MM.1S (cell line): ENCODE measurements at regions not wholly inside any gene's neighbourhood (a gene's known extent, or its start where the extent isn't known, plus 50 kb on each side); places are given as distances from the start of the nearest gene placed in this dataset.

ENCODE experiments used
- DNase-seq: peaks from one replicate; pipeline ENCODE4 v3.0.0-alpha.2; 2015
- H2AFZ ChIP-seq: fragments of 300-600 bp; sonication (generic); 2 replicates; pipeline ENCODE4 v1.6.0; 2016; ENCODE audit warnings: antibody characterized with exemption, low read length
- H3F3A ChIP-seq: fragments of 300-600 bp; sonication (generic); 2 replicates; pipeline ENCODE4 v1.6.1; 2016; ENCODE audit warnings: mild to moderate bottlenecking, antibody characterized with exemption, low read length, moderate library complexity, mixed read lengths; ENCODE audit not compliant: insufficient read depth
- H3K27ac ChIP-seq: fragments of 300-600 bp; sonication (generic); 2 replicates; pipeline ENCODE4 v1.5.1; 2016; ENCODE audit warnings: mild to moderate bottlenecking, low read length
- H3K27me3 ChIP-seq: fragments of 300-600 bp; sonication (generic); replicated peaks from 2 replicates; pipeline ENCODE4 v1.6.0; 2016; ENCODE audit warnings: low read length; ENCODE audit not compliant: insufficient read depth
- H3K36me3 ChIP-seq: fragments of 300-600 bp; sonication (generic); replicated peaks from 2 replicates; pipeline ENCODE4 v1.6.1; 2016; ENCODE audit warnings: mild to moderate bottlenecking, low read length, mixed read lengths; ENCODE audit not compliant: insufficient read depth
- H3K4me1 ChIP-seq: fragments of 300-600 bp; sonication (generic); 2 replicates; pipeline ENCODE4 v1.6.1; 2016; ENCODE audit warnings: low read length, mixed read lengths
- H3K4me2 ChIP-seq: fragments of 300-600 bp; sonication (generic); 2 replicates; pipeline ENCODE4 v1.6.0; 2016; ENCODE audit warnings: low read depth, low read length
- H3K4me3 ChIP-seq: fragments of 300-600 bp; sonication (generic); 2 replicates; pipeline ENCODE4 v1.5.1; 2016; ENCODE audit warnings: low read length, mixed read lengths
- H3K79me2 ChIP-seq: fragments of 300-600 bp; sonication (generic); 2 replicates; pipeline ENCODE4 v1.6.1; 2016; ENCODE audit warnings: mixed run types, low read length, mixed read lengths
- H3K9ac ChIP-seq: fragments of 300-600 bp; sonication (generic); 2 replicates; pipeline ENCODE4 v1.6.1; 2016; ENCODE audit warnings: low read length, mixed read lengths
- H3K9me2 ChIP-seq: fragments of 300-600 bp; sonication (generic); replicated peaks from 2 replicates; pipeline ENCODE4 v1.6.1; 2016; ENCODE audit warnings: mild to moderate bottlenecking, low read length, mixed read lengths; ENCODE audit not compliant: insufficient read depth
- H3K9me3 ChIP-seq: fragments of 300-600 bp; sonication (generic); replicated peaks from 2 replicates; pipeline ENCODE4 v1.6.1; 2016; ENCODE audit warnings: mild to moderate bottlenecking, low read length, mixed read lengths; ENCODE audit not compliant: insufficient read depth
- H4K20me1 ChIP-seq: fragments of 300-600 bp; sonication (generic); 2 replicates; pipeline ENCODE4 v1.6.1; 2016; ENCODE audit warnings: mild to moderate bottlenecking, low read length, moderate library complexity, mixed read lengths; ENCODE audit not compliant: insufficient read depth
- EZH2 ChIP-seq: fragments of 300-600 bp; sonication (generic); optimal IDR thresholded peaks from 2 replicates; pipeline ENCODE3; 2017; ENCODE audit warnings: low read depth, mild to moderate bottlenecking, antibody characterized with exemption, low read length, mixed read lengths
- EZH2phosphoT487 ChIP-seq: fragments of 300-600 bp; sonication (generic); IDR thresholded peaks from 2 replicates; pipeline ENCODE4 v1.6.1; 2018; ENCODE audit warnings: antibody characterized with exemption, low read length
- TF ChIP-seq, protein P1 (sequence below): fragments of 300-600 bp; sonication (generic); IDR thresholded peaks from 2 replicates; pipeline ENCODE4 v1.5.1; 2016; ENCODE audit warnings: antibody characterized with exemption, low read length, mixed read lengths

DNA sequence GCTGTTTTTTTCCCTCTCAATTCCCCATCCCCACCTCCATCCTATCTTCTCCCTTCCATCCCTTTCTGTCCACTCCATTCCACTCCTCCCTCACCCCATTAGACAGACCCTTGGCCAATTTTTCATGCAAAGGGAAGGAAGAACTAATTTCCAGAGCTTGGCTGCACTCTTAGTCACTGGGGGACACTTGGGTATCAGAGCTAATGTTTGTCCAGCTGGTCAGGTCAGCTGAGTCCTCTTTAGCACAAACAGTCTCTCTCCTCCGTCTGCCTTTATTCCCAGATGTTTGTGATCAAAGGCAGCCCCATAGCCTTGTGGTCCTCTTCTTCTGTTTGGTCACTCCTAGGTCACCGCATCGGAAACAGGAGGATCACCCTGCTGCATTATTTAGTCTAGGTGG, 148.5 kb downstream of the NMUR2 start:
- H3K36me3 ChIP-seq = no peaks in the 10 kb centered on the region
- H3K79me2 ChIP-seq = no peaks in the 10 kb centered on the region
- no peak overlapping the region for H3K4me2 ChIP-seq
- no peak overlapping the region for H3K4me3 ChIP-seq
- no peaks in the 10 kb centered on the region for H4K20me1 ChIP-seq
- no peaks in the 10 kb centered on the region for H3K9me2 ChIP-seq
- no peak for DNase-seq
- no peaks in the 10 kb centered on the region for H3K27me3 ChIP-seq
- H3K9ac ChIP-seq = no peak overlapping the region
- no peaks in the 10 kb centered on the region for H3F3A ChIP-seq
- H3K4me1 ChIP-seq = no peaks in the 10 kb centered on the region
- no peak overlapping the region for H3K27ac ChIP-seq
- no peak overlapping the region for H2AFZ ChIP-seq
- no peaks in the 10 kb centered on the region for H3K9me3 ChIP-seq
- no peak for TF ChIP-seq EZH2
- TF ChIP-seq, protein P1, sequence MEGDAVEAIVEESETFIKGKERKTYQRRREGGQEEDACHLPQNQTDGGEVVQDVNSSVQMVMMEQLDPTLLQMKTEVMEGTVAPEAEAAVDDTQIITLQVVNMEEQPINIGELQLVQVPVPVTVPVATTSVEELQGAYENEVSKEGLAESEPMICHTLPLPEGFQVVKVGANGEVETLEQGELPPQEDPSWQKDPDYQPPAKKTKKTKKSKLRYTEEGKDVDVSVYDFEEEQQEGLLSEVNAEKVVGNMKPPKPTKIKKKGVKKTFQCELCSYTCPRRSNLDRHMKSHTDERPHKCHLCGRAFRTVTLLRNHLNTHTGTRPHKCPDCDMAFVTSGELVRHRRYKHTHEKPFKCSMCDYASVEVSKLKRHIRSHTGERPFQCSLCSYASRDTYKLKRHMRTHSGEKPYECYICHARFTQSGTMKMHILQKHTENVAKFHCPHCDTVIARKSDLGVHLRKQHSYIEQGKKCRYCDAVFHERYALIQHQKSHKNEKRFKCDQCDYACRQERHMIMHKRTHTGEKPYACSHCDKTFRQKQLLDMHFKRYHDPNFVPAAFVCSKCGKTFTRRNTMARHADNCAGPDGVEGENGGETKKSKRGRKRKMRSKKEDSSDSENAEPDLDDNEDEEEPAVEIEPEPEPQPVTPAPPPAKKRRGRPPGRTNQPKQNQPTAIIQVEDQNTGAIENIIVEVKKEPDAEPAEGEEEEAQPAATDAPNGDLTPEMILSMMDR = no peak

DNA sequence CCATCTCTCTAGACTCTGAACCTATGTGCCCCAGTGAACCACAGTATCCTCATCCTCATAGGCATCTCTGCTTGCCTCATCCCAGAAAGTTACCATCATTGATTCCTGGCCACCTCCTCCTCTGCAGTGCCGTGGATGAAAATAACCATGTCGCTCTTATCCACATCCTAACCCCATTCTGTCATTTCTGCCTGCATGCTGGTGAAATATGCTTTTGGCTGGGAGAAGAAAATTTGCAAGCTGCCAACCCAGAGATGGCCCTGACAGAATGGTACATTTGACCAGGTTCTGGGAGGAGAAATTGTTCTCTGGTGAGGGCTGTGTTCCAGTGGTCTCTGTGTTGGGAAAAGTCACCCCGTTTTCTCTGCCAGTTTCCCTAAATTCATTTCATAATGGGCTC, 149.7 kb downstream of the NMUR2 start:
- H3K9me2 ChIP-seq = no peaks in the 10 kb centered on the region
- no peak for DNase-seq
- H4K20me1 ChIP-seq = no peaks in the 10 kb centered on the region
- TF ChIP-seq, protein P1 = no peak
- TF ChIP-seq EZH2phosphoT487 (no peak), EZH2 (no peak)
- H3K9ac ChIP-seq = no peak overlapping the region
- no peaks in the 10 kb centered on the region for H3K36me3 ChIP-seq
- no peak overlapping the region for H3K4me2 ChIP-seq
- no peaks in the 10 kb centered on the region for H3F3A ChIP-seq
- H2AFZ ChIP-seq = no peak overlapping the region
- no peaks in the 10 kb centered on the region for H3K27me3 ChIP-seq
- H3K27ac ChIP-seq = no peak overlapping the region
- H3K4me1 ChIP-seq = no peaks in the 10 kb centered on the region
- no peaks in the 10 kb centered on the region for H3K9me3 ChIP-seq
- no peaks in the 10 kb centered on the region for H3K79me2 ChIP-seq
- H3K4me3 ChIP-seq = no peak overlapping the region

DNA sequence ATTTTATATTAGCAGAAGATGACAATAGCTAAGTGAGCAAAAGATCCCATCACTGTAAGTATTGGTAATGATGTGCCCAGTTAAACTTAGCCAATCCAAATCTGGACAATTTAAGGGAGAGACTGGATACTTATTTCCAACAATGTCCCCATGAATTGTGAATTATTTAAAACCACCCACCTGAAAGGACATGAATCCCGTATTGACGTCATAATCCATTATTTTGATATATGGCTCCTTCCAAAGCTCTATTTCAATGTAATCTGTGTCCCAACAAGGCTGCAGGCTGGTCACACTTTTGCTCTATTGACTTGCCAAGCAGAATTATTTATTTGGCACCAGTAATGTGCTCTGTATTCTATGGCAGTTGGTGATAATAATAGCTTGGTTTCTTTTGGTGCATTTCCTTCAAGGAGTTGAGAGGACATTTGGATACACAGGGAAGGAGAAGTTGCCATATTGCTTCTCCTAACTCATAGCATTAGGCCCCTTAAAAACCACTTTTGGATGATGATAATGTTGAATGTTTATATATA, 157.2 kb downstream of the NMUR2 start:
- H2AFZ ChIP-seq = no peak overlapping the region

More for the DNA sequence above, 157.2 kb downstream of the NMUR2 start:
- Histone ChIP-seq H3F3A (no peaks in the 10 kb centered on the region), H3K79me2 (no peaks in the 10 kb centered on the region), H3K4me1 (no peaks in the 10 kb centered on the region), H3K27me3 (no peaks in the 10 kb centered on the region), H3K4me2 (no peak overlapping the region), H3K9ac (no peak overlapping the region), H3K36me3 (no peaks in the 10 kb centered on the region), H3K27ac (no peak overlapping the region), H3K9me3 (no peaks in the 10 kb centered on the region), H3K4me3 (no peak overlapping the region), H4K20me1 (no peaks in the 10 kb centered on the region), H3K9me2 (no peaks in the 10 kb centered on the region)
- no peak for TF ChIP-seq EZH2
- TF ChIP-seq EZH2phosphoT487 = no peak
- TF ChIP-seq, protein P1 = no peak
- DNase-seq = no peak
